ENCODE measurements at regions not wholly inside any gene's neighbourhood (a gene's known extent, or its start where the extent isn't known, plus 50 kb on each side); places are given as distances from the start of the nearest gene placed in this dataset.
"Not testable (repeated sequence)": the region's sequence is repeated elsewhere in the genome, so short reads cannot be mapped to it uniquely, and the experiment has no call there.

DNA sequence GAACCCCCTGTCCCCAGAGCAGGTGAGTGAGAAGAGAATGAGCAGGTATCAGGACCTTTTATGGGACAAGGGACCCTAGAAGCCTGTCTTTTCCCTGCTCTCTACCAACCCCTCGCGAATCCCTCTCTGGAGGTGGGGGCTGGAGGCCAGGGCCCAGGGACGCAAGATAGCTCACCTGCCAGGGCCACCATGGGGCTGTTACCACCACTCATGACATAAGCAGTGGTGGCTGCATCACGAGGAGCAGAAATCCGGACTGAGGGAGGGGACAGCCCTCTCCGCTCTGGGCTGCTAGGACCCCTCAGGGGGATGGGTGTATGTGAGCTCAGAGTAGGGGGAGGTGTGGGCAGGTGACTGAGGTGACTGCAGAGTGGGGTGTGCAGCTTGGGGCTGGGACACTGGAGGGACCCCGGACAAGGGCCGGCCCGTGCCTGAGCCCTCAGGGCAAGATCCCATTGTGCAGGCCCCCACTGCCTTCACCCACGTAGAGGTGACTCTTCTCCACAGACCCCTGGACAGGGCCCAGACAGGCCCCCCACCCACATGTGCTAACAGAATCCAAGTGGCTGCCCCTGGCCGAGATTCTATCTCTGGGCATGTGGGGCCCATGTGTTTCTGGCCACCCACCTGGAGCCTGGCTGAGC lies 190.6 kb downstream of the TBC1D2B start:
- no peak for ATAC-seq (replicated peaks in 1 of 4)
- no peaks in the 10 kb centered on the region for H3K9me3 ChIP-seq
- Mint-ChIP-seq H3K4me1 (no peaks in the 10 kb centered on the region), H3K36me3 (no peaks in the 10 kb centered on the region), H3K27ac (no peak overlapping the region), H3K27me3 (no peaks in the 10 kb centered on the region), H3K9me3 (no peaks in the 10 kb centered on the region), H3K4me3 (no peak overlapping the region)
- 93% methylated on average over 3 of the region's 11 CpGs for WGBS (ENCODE audit: insufficient coverage)
- DNase-seq: no peak
- H3K27me3 ChIP-seq (replicated peaks in 1 of 2; ENCODE audit: control insufficient read depth in 2 of 2, extremely low read depth in 1 of 2, insufficient read depth in 2 of 2, low read length in 1 of 2): no peaks in the 10 kb centered on the region
- H3K4me1 ChIP-seq (ENCODE audit: control insufficient read depth in 1 of 2, extremely low read depth in 1 of 2, insufficient read depth in 2 of 2, low read length in 2 of 2): no peaks in the 10 kb centered on the region
- ChIA-PET CTCF (no interaction called here), POLR2A (no interaction called here)
- H3K27ac ChIP-seq (ENCODE audit: low read length): no peak overlapping the region
- no peaks in the 10 kb centered on the region for H3K36me3 ChIP-seq (ENCODE audit: control insufficient read depth in 2 of 2, extremely low read depth in 1 of 2, insufficient read depth in 1 of 2, low read length in 1 of 2)
- H3K4me3 ChIP-seq (ENCODE audit: control insufficient read depth in 1 of 2, extremely low read depth in 1 of 2, low read length in 1 of 2): no peak overlapping the region

DNA sequence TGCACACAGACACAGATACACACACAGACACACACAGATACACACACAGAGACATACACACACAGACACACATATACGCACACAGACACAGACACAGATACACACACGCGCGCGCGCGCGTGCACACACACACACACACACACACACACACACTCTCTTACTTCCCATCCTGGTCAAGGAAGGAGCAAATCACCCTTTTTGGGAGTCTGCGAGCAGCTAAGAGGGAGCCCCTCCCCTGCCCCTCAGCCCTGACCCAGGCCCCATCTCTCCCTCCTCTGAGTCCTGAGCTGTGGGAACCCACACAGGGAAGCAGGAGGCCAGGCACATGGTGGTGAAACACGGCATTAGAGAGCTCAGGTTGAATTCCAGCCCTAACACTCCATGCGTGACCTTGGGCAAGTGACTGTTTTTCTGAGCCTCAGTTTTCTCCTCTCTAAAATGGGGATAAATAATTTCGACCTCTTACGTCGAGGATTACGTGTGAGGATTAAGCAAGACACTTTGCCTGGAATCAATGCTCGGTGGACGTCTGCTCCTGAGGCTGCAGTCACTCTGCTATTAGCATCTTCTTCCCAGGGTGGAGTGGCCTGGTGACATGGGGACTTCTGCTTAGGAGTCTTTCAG lies 191.5 kb downstream of the TBC1D2B start:
- H3K27ac ChIP-seq (ENCODE audit: low read length); H3K36me3 ChIP-seq (ENCODE audit: control insufficient read depth in 2 of 2, extremely low read depth in 1 of 2, insufficient read depth in 1 of 2, low read length in 1 of 2); H3K4me1 ChIP-seq (ENCODE audit: control insufficient read depth in 1 of 2, extremely low read depth in 1 of 2, insufficient read depth in 2 of 2, low read length in 2 of 2); DNase-seq; CTCF ChIA-PET; H3K4me3 Mint-ChIP-seq; POLR2A ChIA-PET; H3K9me3 Mint-ChIP-seq; H3K27ac Mint-ChIP-seq; H3K36me3 Mint-ChIP-seq; H3K9me3 ChIP-seq; ATAC-seq (replicated peaks in 1 of 4); H3K27me3 Mint-ChIP-seq; H3K4me1 Mint-ChIP-seq; H3K4me3 ChIP-seq (ENCODE audit: control insufficient read depth in 1 of 2, extremely low read depth in 1 of 2, low read length in 1 of 2); H3K27me3 ChIP-seq (replicated peaks in 1 of 2; ENCODE audit: control insufficient read depth in 2 of 2, extremely low read depth in 1 of 2, insufficient read depth in 2 of 2, low read length in 1 of 2): not testable (repeated sequence)
- WGBS (ENCODE audit: insufficient coverage): 95% methylated on average over 7 of the region's 17 CpGs

DNA sequence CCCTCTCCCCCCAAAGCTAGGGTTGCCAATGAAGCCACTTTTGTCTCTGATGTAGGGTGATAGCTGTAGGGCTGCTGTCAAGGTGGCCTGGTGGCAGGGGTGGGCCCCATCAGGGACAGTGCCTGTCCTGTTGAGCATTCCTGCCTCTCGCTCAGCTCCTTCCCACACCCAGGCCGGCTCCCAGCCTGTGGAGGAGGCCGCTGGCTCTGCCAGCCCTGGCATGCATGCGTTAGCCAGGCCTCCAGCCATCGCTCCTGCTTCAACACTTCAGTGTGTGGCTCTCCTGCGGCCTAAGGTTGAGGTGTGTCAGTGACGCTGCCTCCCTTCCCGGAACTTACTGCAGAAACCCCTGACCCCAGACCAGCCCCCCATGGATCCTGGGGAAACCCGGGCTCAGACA lies 194.5 kb downstream of the TBC1D2B start:
- H3K36me3 Mint-ChIP-seq; H3K36me3 ChIP-seq (ENCODE audit: control insufficient read depth in 2 of 2, extremely low read depth in 1 of 2, insufficient read depth in 1 of 2, low read length in 1 of 2); CTCF ChIA-PET; H3K9me3 Mint-ChIP-seq; H3K4me1 ChIP-seq (ENCODE audit: control insufficient read depth in 1 of 2, extremely low read depth in 1 of 2, insufficient read depth in 2 of 2, low read length in 2 of 2); H3K27me3 ChIP-seq (replicated peaks in 1 of 2; ENCODE audit: control insufficient read depth in 2 of 2, extremely low read depth in 1 of 2, insufficient read depth in 2 of 2, low read length in 1 of 2); DNase-seq; POLR2A ChIA-PET; H3K27ac ChIP-seq (ENCODE audit: low read length); H3K4me3 Mint-ChIP-seq; ATAC-seq (replicated peaks in 1 of 4); H3K9me3 ChIP-seq; H3K4me1 Mint-ChIP-seq; H3K27me3 Mint-ChIP-seq; H3K27ac Mint-ChIP-seq; H3K4me3 ChIP-seq (ENCODE audit: control insufficient read depth in 1 of 2, extremely low read depth in 1 of 2, low read length in 1 of 2): not testable (repeated sequence)
- no CpG with 5 or more reads among the region's 9 CpGs for WGBS (ENCODE audit: insufficient coverage)

DNA sequence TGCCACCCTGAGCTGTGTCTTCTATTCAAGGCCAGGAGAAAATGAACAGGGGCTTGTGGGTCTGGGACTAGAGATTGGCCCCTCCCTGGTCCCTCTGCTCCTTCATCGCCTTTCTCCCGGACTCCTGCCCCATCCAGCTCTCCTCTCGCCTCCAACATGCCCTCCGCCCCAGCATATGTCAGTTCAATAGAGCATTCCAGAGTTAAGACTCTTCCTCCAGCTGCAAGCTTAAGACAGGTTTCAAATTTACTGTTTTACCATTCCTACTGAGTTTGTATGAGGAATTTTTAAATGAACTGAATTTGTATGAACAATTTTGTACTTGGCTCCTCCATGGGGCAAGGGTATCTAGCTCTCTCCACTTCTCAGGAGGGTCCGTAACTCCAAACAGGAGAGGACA lies 195.6 kb downstream of the TBC1D2B start:
- ATAC-seq (replicated peaks in 1 of 4): no peak
- H3K4me1 Mint-ChIP-seq: no peaks in the 10 kb centered on the region
- H3K27ac ChIP-seq (ENCODE audit: low read length): no peak overlapping the region
- H3K9me3 ChIP-seq: no peaks in the 10 kb centered on the region
- H3K36me3 ChIP-seq (ENCODE audit: control insufficient read depth in 2 of 2, extremely low read depth in 1 of 2, insufficient read depth in 1 of 2, low read length in 1 of 2): no peaks in the 10 kb centered on the region
- H3K27me3 ChIP-seq (replicated peaks in 1 of 2; ENCODE audit: control insufficient read depth in 2 of 2, extremely low read depth in 1 of 2, insufficient read depth in 2 of 2, low read length in 1 of 2): no peaks in the 10 kb centered on the region
- no peaks in the 10 kb centered on the region for H3K9me3 Mint-ChIP-seq
- H3K36me3 Mint-ChIP-seq: no peaks in the 10 kb centered on the region
- H3K4me3 Mint-ChIP-seq: no peak overlapping the region
- CTCF ChIA-PET: no interaction called here
- H3K4me1 ChIP-seq (ENCODE audit: control insufficient read depth in 1 of 2, extremely low read depth in 1 of 2, insufficient read depth in 2 of 2, low read length in 2 of 2): no peaks in the 10 kb centered on the region
- WGBS (ENCODE audit: insufficient coverage): 83% methylated on average over 4 of the region's 5 CpGs
- no peak for DNase-seq
- H3K27ac Mint-ChIP-seq: no peak overlapping the region
- no peaks in the 10 kb centered on the region for H3K27me3 Mint-ChIP-seq
- no peak overlapping the region for H3K4me3 ChIP-seq (ENCODE audit: control insufficient read depth in 1 of 2, extremely low read depth in 1 of 2, low read length in 1 of 2)
- POLR2A ChIA-PET: no interaction called here

DNA sequence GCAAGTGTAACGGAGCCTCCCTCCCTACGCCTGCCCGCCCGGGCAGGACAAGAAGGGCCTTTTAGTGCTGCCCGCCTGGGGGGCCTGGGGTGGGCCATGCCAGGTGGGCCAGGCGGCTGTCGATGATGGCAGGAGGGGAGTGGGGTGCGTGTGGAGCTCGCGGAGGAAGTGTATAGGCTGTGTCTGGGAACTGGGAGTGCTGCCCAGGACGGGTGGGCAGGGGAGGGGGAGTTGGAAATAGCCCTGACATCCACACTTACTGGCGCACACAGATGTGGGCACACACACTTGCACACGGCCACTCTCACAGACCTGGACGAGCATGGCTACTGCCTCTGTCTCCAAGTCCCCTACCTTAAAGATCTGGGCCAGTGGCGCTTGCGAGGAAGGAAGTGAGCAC lies 196.0 kb downstream of the TBC1D2B start:
- H3K9me3 ChIP-seq; H3K36me3 Mint-ChIP-seq; H3K4me3 Mint-ChIP-seq; H3K27ac ChIP-seq (ENCODE audit: low read length); H3K27ac Mint-ChIP-seq; H3K4me1 Mint-ChIP-seq; H3K36me3 ChIP-seq (ENCODE audit: control insufficient read depth in 2 of 2, extremely low read depth in 1 of 2, insufficient read depth in 1 of 2, low read length in 1 of 2); ATAC-seq (replicated peaks in 1 of 4); H3K27me3 Mint-ChIP-seq; H3K27me3 ChIP-seq (replicated peaks in 1 of 2; ENCODE audit: control insufficient read depth in 2 of 2, extremely low read depth in 1 of 2, insufficient read depth in 2 of 2, low read length in 1 of 2); H3K4me3 ChIP-seq (ENCODE audit: control insufficient read depth in 1 of 2, extremely low read depth in 1 of 2, low read length in 1 of 2); CTCF ChIA-PET; H3K4me1 ChIP-seq (ENCODE audit: control insufficient read depth in 1 of 2, extremely low read depth in 1 of 2, insufficient read depth in 2 of 2, low read length in 2 of 2); DNase-seq; POLR2A ChIA-PET; H3K9me3 Mint-ChIP-seq: not testable (repeated sequence)
- 70% methylated on average over 2 of the region's 16 CpGs for WGBS (ENCODE audit: insufficient coverage)

DNA sequence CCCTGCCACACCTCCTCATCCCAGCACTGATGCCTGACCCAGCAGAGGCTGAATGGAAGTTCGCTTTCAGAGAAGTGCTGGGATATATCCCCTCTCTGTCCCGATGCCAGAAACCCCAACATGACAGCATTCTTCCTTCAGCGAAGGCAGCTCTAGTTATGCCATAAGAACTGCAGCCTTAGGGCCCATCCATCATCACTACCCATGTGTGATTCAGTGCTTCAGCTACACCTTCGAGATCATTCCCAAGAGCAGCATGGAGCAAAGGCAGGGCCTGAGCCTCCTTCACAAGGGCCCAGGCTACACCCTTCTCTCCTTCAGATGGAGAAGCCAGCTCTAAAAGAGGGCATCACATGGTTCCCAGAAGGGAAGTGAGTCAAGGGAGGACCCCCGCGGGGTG lies 198.0 kb downstream of the TBC1D2B start:
- H3K9me3 ChIP-seq; H3K9me3 Mint-ChIP-seq; H3K4me1 ChIP-seq (ENCODE audit: control insufficient read depth in 1 of 2, extremely low read depth in 1 of 2, insufficient read depth in 2 of 2, low read length in 2 of 2); H3K27me3 Mint-ChIP-seq; H3K36me3 ChIP-seq (ENCODE audit: control insufficient read depth in 2 of 2, extremely low read depth in 1 of 2, insufficient read depth in 1 of 2, low read length in 1 of 2); ATAC-seq (replicated peaks in 1 of 4); H3K4me1 Mint-ChIP-seq; H3K36me3 Mint-ChIP-seq; H3K4me3 ChIP-seq (ENCODE audit: control insufficient read depth in 1 of 2, extremely low read depth in 1 of 2, low read length in 1 of 2); H3K27me3 ChIP-seq (replicated peaks in 1 of 2; ENCODE audit: control insufficient read depth in 2 of 2, extremely low read depth in 1 of 2, insufficient read depth in 2 of 2, low read length in 1 of 2); POLR2A ChIA-PET; DNase-seq; H3K27ac ChIP-seq (ENCODE audit: low read length); CTCF ChIA-PET; H3K4me3 Mint-ChIP-seq; H3K27ac Mint-ChIP-seq: not testable (repeated sequence)
- WGBS (ENCODE audit: insufficient coverage): 84% methylated on average over 3 of the region's 6 CpGs

All from T-cell (primary cell).